Stromal cell of bone marrow (primary cell): ENCODE measurements at regions not wholly inside any gene's neighbourhood (a gene's known extent, or its start where the extent isn't known, plus 50 kb on each side); places are given as distances from the start of the nearest gene placed in this dataset.

Source experiments
- DNase-seq: peaks from one replicate; pipeline ENCODE4 v3.0.0-alpha.2; 2012; ENCODE audit warnings: low read depth

DNA sequence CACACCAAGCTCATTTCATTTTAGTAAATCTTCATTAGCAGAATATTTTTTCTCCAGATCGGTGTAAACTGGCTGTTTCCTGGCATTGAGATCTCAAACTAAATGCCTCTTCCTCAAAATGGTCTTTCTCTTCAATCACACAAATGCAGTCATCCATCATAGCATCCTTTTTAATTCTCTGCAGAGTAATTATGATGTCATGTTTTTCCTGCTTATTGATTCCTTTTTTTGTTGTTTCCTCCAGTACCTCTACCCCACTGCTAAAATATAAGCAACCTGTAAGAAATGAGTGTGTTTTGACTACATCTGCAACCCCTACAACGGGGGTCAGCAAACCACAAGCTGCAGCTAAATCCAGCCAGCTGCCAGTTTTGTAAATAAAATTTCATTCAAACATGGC is 65.6 kb upstream of the TOM1L1 start:
- no peak for DNase-seq

DNA sequence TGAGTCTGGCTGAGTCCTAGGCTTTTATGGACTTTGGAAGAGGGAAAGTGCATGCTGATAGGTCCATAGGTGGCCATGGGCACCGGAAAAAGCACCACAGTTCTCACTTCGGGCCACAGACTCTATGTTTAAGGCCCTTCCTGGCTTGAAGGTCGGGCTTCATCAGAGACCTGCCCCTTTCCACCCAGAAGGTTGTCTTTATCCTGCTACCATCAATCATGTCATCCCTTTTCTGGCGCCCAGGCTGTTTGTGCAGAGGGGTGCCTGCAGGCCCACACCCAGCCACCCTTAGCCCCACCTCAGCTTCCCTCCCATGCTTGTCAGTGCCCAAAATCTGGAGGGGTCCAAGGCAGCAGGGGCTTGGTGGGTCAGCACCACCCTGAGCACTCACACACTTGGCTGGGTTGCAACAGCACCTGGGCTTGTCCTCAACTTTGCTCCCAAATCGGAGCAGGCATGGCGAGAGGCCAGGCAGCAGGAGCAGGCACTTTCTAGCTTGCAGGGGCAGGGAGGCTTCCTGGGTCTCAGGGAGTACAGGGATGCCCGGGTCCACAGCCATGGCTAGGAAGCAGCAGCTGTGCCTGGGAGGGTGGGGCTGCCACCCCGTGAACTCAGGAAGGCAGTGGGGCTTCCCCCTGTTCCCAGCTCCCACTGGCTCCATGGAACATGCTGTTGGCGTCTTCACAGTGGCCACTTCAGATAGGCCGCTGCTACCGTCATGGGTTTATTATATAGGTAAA is 63.8 kb upstream of the TOM1L1 start:
- no peak for DNase-seq

DNA sequence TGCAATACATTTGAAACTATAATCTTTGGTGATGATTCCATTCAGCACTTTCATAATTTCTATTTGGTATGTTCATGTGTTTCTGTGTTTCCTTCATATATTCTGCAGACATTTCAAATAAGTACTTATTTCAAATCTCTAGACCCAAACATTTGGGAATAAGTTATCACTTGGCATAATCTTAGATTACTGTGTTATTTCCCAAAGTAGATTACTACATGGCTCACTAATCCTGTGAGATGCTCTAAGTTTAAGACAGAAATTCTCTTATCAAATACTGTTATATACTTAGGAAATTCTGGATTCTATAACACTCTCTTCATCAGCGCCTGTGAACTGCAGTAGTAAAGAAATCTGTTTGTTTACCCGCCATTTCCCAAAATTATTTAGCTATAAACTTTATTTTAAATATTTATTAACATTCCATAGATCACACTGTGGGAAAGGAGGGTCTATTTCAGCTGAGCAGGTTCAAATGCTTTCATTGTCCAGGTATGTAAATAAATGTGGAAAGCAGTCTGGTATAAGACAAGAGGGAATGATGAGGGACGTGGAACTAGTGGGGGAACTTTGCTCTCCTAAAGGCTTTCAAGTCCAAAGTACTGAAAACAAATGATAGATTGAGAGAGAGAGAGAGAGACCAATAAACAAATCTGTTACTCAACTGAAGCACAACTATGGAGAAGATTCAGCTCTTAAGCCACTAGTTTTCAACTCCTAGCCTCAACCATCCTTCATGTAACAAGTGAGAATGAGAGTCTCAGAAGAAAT is 61.8 kb upstream of the TOM1L1 start:
- DNase-seq: no peak

DNA sequence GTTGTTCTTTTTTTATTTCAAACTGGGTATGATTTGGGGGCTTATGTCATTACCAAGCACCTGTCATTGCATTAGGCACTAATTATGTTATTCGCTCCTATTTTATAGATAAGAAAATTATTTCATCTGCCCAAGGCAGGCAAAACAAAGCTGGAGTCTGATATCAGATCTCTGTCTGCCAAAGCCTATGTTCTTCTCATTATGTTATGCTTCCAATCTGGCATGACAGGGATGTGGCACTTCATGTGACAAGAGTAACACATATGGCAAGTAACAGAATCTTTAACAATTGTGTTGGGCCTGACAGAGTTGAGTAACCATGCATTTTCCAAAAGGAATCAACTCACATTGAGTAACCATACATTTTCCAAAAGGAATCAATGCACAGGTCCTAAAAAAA is 61.2 kb upstream of the TOM1L1 start:
- no peak for DNase-seq

DNA sequence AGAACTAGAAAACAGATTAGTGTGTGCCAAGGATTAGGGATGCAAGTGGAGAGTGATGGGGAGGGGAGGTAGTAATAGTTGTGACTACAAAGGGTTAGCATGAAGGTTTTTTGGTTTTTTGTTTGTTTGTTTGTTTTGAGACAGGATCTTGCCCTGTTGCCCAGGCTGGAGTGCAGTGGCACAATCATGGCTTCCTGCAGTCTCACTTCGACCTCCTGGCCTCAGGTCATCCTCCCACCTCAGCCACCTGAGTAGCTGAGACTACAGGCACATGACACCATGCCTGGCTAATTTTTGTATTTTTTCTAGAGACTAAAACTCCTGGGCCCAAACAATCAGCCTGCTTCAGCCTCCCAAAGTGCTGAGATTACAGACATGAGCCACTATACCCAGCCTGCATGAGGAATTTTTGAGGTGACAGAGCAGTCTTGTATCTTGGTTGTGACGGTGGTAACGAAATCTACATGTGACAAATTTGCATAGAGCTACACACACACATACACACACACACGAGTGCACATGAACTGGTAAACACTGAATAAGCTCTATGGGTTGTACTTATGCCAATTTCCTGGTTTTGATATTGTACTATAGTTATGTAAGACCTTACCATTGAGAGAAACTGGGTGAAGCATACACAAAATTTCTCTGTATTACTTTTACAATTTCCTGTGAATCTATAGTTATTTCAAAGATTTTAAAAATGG is 59.6 kb upstream of the TOM1L1 start:
- DNase-seq: no peak

DNA sequence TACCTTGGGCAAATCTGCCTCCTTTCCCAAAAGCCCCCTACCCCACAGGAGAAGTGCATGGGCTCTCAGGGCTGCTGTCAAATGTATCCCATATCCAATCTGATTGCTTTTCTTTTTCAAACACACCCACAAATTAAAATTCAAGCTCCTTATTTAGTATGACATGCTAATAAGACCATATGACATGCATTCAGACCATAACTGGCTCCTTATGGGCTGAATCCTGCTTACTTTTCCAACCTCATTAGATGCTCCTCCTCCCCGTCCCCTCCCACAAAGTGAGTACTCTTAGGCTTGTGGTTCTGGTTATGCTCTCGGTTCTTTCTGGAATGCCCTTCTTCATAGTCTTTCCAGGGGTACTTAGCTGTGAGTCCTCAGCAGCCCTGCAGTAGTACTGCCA is 59.0 kb upstream of the TOM1L1 start:
- DNase-seq: no peak

DNA sequence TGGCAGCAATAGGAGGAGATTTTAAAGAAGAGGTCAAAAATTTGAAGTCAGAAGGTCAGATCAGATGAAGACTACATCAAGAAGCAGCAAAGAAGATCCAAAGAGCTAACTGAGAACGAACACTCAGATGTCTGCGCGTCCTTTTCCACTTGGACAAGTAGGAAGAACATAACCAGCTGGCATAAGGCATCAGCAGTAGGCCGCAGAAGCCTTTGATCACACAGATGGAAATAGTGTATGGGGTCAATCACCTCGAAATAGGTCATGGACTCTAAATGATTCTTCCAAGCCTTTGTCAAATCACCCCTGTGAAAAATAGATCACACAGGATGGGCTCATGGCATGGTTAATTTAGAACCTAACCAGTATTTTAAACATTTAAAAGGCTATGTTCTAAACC is 56.4 kb upstream of the TOM1L1 start:
- no peak for DNase-seq

DNA sequence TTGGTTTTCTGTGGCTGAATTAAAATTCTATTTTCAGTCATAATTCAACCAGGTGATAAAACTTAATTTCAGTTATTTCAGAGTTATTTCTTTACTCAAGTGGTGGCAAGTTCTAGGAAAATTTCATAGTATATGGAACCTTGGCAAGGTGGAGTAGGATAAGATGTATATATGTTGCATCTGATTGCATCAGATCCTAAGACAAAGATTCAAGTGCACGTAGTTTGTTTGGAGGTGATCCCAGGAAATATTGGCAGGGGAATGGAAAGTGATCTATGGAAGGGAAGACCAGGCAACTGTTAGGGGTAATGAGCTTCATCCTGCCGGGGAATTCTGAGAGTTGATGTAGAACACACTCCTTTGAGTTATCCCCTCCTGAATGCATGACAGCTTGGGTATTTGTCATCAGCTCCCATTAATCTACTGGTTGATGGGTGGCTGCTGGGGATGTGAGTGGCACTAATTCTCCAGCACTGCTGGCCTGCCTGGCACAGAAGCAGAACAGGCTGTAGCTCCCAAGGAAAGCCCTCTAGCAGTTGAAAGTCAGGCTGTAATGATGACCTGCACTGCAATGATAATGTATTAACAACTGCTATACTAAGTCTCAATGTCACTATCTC is 52.2 kb upstream of the TOM1L1 start:
- no peak for DNase-seq

DNA sequence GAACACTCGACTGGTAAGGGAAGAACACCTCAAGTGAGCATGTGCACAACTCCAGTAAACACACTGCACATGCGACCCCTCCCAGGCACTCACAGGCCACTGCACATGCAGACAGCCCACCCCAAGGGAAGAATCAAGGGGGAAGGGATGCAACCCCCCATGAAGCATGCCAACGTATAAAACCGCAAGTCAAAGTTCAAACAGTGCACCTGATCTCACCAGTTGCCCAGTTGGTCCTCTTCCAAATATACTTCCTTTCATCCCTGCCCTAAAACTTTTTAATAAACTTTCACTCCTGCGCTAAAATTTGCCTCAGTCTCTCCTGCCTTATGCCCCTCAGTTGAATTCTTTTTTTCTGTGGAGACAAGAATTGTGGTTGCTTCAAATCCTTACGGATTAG is 51.0 kb upstream of the TOM1L1 start:
- DNase-seq: no peak
